ENCODE measurements at regions not wholly inside any gene's neighbourhood (a gene's known extent, or its start where the extent isn't known, plus 50 kb on each side); places are given as distances from the start of the nearest gene placed in this dataset.

DNA sequence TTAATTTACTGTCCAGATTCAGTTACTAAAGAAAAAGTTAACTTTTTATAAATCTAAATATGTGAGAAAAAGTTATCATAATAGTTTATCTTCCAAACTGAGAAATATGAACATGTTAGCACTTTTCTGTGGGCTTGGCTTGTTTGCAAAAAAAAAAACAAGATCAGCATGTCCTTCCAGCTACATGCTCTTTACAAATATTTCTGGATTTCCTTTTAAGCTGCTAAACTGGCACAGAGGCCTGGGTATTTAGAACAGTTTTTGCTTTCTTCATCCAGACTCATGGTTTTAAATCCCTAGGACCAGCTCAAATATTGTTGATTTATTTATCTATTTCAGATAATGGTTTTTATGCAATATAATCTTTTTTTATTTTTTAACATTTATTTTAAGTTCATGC is 1444.5 kb upstream of the FLRT2 start:
- no peak overlapping the region for H3K4me3 ChIP-seq (IDR thresholded peaks at IDR 0.05; ENCODE audit: insufficient read depth, low read depth, low read length)
- H3K36me3 ChIP-seq (ENCODE audit: insufficient read depth) = no peaks in the 10 kb centered on the region
- TF ChIP-seq, protein P1, sequence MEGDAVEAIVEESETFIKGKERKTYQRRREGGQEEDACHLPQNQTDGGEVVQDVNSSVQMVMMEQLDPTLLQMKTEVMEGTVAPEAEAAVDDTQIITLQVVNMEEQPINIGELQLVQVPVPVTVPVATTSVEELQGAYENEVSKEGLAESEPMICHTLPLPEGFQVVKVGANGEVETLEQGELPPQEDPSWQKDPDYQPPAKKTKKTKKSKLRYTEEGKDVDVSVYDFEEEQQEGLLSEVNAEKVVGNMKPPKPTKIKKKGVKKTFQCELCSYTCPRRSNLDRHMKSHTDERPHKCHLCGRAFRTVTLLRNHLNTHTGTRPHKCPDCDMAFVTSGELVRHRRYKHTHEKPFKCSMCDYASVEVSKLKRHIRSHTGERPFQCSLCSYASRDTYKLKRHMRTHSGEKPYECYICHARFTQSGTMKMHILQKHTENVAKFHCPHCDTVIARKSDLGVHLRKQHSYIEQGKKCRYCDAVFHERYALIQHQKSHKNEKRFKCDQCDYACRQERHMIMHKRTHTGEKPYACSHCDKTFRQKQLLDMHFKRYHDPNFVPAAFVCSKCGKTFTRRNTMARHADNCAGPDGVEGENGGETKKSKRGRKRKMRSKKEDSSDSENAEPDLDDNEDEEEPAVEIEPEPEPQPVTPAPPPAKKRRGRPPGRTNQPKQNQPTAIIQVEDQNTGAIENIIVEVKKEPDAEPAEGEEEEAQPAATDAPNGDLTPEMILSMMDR (conservative IDR thresholded peaks at IDR 0.05; ENCODE audit: low read depth, low read length) = no peak
- no peak overlapping the region for H2AFZ ChIP-seq (ENCODE audit: low read depth)
- H3K4me1 ChIP-seq (ENCODE audit: low read depth, poor library complexity, severe bottlenecking) = no peaks in the 10 kb centered on the region
- no peak overlapping the region for H3K4me2 ChIP-seq
- H3K9ac ChIP-seq = no peak overlapping the region
- no peaks in the 10 kb centered on the region for H3K27me3 ChIP-seq (ENCODE audit: insufficient read depth, low read depth)
- no peak overlapping the region for H3K27ac ChIP-seq
- no peaks in the 10 kb centered on the region for H4K20me1 ChIP-seq (ENCODE audit: insufficient read depth)
- no peaks in the 10 kb centered on the region for H3K79me2 ChIP-seq (ENCODE audit: insufficient read depth, low read depth)

DNA sequence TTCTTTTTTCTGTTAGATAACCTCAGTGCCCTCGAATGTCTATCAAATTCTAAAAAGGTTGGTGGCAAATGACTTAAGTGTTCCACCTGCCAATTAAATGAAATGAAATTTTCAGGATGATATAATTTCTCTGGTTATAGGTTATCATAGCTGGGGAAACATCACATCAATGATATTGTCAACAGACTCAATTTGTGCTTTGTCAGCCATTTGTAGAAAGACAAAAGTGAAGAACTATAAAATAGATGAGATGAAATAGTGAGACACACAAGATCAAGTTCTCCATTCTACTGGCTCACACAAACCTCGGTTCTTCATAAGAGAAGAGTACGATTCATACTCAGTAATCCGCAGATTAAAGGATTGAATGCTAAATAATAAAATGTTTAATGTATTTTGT is 1443.2 kb upstream of the FLRT2 start:
- Histone ChIP-seq H3K4me2 (no peak overlapping the region), H3K4me3 (IDR thresholded peaks at IDR 0.05; ENCODE audit: insufficient read depth, low read depth, low read length) (no peak overlapping the region), H3K27me3 (ENCODE audit: insufficient read depth, low read depth) (no peaks in the 10 kb centered on the region), H3K79me2 (ENCODE audit: insufficient read depth, low read depth) (no peaks in the 10 kb centered on the region), H3K4me1 (ENCODE audit: low read depth, poor library complexity, severe bottlenecking) (no peaks in the 10 kb centered on the region), H3K27ac (no peak overlapping the region), H3K9ac (no peak overlapping the region), H3K36me3 (ENCODE audit: insufficient read depth) (no peaks in the 10 kb centered on the region), H2AFZ (ENCODE audit: low read depth) (no peak overlapping the region), H4K20me1 (ENCODE audit: insufficient read depth) (no peaks in the 10 kb centered on the region)
- TF ChIP-seq, protein P1 (conservative IDR thresholded peaks at IDR 0.05; ENCODE audit: low read depth, low read length) = no peak

DNA sequence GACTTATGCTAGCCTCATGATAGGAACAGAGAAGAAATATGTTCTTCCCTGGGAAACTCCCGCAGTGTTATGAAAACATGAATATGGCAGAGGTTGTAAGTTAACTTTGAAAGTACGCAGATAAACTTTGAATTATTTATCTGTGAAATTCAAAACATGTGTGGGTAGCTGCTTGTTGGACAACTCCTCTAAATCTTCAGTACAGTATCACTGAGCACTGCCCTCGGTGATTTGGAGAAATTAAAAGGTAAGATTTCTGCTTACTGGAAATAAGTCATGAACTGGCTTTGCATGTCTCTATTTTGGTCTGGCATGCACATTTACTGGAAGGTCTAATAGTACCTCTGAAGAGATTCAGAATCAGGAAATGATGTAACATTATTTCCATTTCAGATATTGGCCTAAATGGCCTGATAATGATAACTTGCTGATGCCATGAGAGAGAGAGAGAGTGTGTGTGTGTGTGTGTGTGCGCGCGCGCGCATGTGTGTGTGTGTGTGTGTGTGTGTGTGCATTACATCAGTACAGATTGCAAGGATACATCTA is 1441.9 kb upstream of the FLRT2 start:
- TF ChIP-seq, protein P1 (conservative IDR thresholded peaks at IDR 0.05; ENCODE audit: low read depth, low read length) = no peak
- H2AFZ ChIP-seq (ENCODE audit: low read depth) = no peak overlapping the region
- H4K20me1 ChIP-seq (ENCODE audit: insufficient read depth) = no peaks in the 10 kb centered on the region
- H3K27me3 ChIP-seq (ENCODE audit: insufficient read depth, low read depth) = no peaks in the 10 kb centered on the region
- no peak overlapping the region for H3K4me3 ChIP-seq (IDR thresholded peaks at IDR 0.05; ENCODE audit: insufficient read depth, low read depth, low read length)
- no peaks in the 10 kb centered on the region for H3K36me3 ChIP-seq (ENCODE audit: insufficient read depth)
- no peak overlapping the region for H3K4me2 ChIP-seq
- H3K9ac ChIP-seq = no peak overlapping the region
- no peaks in the 10 kb centered on the region for H3K4me1 ChIP-seq (ENCODE audit: low read depth, poor library complexity, severe bottlenecking)
- H3K79me2 ChIP-seq (ENCODE audit: insufficient read depth, low read depth) = no peaks in the 10 kb centered on the region
- no peak overlapping the region for H3K27ac ChIP-seq

DNA sequence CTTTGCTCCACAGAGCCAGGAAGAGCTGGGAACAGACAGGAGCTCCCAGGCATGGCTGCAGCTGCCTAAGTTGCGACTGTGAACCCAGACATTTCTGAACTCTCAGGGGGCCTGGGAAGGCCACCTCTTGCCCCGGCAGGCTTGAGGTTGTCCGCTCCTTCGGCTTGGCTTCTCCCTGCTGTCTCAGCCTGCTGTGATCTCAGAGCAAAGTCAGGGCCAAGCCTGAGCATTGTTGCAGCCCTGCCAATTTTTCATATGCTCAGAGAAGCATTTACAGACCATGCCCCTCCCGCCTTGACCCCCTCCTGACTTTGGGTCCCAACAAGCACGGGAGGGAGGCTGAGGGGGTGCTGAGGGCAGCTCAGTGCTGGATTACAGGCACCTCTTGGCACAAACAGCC is 1439.1 kb upstream of the FLRT2 start:
- no peaks in the 10 kb centered on the region for H4K20me1 ChIP-seq (ENCODE audit: insufficient read depth)
- H3K4me2 ChIP-seq = no peak overlapping the region
- no peak overlapping the region for H2AFZ ChIP-seq (ENCODE audit: low read depth)
- no peak overlapping the region for H3K4me3 ChIP-seq (IDR thresholded peaks at IDR 0.05; ENCODE audit: insufficient read depth, low read depth, low read length)
- TF ChIP-seq, protein P1 (conservative IDR thresholded peaks at IDR 0.05; ENCODE audit: low read depth, low read length) = no peak
- no peaks in the 10 kb centered on the region for H3K79me2 ChIP-seq (ENCODE audit: insufficient read depth, low read depth)
- H3K4me1 ChIP-seq (ENCODE audit: low read depth, poor library complexity, severe bottlenecking) = no peaks in the 10 kb centered on the region
- no peak overlapping the region for H3K27ac ChIP-seq
- H3K27me3 ChIP-seq (ENCODE audit: insufficient read depth, low read depth) = no peaks in the 10 kb centered on the region
- H3K9ac ChIP-seq = no peak overlapping the region
- no peaks in the 10 kb centered on the region for H3K36me3 ChIP-seq (ENCODE audit: insufficient read depth)
